GF-D8 (cell line): ENCODE measurements at regions not wholly inside any gene's neighbourhood (a gene's known extent, or its start where the extent isn't known, plus 50 kb on each side); places are given as distances from the start of the nearest gene placed in this dataset.
"Not testable (repeated sequence)": the region's sequence is repeated elsewhere in the genome, so short reads cannot be mapped to it uniquely, and the experiment has no call there.

ENCODE experiments used
- DNase-seq: peaks from one replicate; lab custom pipeline; 2025; lab: John Stamatoyannopoulos, UW

DNA sequence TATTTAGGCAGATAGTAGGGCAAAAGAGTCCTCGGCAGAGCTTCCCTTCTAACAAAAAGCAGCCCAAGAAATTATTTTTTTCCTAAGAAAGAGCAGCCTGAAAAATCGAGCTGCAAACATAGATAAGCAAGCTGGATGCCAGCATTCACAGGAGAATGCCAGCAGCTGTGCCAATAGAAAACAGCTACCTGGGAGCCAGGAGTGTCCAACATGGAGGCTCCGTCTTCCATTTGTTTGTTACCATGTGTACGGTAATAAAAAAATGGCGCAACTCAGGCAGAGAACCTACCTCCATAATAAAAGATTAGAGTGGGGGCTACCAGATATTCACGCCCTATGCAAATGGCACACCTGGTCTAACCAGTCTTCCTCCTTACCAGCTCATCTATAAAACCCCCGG lies 77.6 kb upstream of the IPO5 start:
- DNase-seq, result no peak

GRCh38 chr13:97878431-97879375 lies 74.8 kb upstream of the IPO5 start:
- DNase-seq, result no peak

DNA sequence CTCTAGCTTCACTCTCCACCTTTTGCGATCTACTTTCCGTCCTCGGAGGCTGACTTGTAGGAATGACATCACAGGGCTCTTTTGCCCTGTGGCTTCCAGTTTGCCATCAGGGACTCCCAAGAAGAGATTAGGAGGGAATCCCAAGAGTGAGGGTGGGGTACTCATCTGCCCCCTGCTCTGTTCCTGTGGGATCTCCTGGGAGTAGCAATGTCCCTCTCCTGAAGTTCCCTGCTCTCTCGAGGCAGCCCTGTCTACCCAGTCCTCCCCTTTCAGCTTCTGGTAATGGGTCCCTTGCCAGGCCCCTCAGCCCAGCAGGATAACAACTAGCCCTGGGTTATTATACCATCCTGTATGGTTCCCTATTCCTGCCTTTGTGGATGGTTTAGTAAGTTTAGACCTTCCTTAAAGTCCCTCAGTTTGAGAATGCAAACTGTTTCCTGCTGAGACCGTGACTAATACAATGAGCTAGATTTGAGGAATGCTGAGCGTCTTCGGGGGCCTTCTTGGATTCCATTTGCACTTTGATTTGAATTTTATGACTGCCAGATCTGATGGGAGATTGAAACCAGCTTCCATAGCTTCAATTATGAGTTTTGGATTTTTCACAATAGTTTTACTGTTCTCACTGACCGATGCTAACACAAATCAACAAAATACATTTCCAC lies 73.7 kb upstream of the IPO5 start:
- DNase-seq, result no peak

DNA sequence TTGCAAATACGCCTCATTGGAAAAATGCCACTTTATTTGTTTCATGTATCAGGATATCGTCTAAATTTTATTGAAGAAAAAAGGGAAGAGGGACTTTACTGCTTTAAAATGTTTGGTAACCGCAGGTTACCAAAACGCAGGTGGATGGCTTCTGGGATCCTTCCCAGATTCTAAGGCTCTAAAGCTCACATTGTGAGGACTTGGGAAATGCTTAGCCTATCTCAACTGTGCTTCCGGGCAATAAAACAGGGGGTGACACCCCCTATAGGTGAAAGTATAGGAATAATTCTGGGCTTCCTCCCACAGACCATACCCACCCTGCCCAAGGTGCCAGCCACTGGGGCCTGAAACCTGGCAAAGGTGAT lies 73.2 kb upstream of the IPO5 start:
- DNase-seq, result no peak

- no peak for DNase-seq
These were observed 71.9 kb upstream of the IPO5 start for GRCh38 chr13:97881556-97881955.

- DNase-seq, result no peak
These were observed 70.1 kb upstream of the IPO5 start for GRCh38 chr13:97883396-97883795.

DNA sequence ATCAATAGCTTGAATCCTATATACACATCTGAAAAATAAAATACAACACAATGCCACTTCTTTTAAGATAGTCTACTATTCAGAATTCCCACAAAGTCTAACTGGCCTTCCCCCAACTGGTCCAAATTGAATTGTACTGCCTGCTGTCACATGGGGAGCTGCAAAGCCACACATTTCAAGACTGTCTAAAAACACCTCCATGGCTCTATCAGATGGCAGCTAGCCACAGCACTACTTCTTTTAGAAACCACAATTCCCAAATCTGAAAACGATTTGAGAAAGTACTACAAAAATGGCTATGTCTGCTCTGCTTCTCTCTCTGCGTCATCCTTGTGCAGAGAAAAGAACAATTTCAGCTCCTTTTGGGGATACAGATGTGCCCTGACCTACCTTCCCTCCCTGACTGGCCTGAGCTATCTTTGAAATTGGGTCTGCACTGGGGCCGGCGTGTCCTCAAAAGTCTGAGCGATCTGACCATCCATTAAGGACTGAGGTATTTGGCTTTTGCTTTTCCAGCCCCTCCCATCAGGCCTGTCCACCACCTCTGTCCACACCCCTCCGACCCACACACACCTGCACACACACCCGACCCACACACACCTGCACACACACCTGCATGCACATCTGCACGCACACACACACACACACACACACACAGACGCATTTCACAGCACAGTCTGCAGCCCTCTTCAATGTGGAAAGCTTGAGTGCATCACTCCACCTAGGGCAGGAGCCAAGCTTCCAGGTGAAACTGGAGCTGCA lies 68.6 kb upstream of the IPO5 start:
- DNase-seq, result no peak

- DNase-seq, result no peak
These were observed 67.8 kb upstream of the IPO5 start for GRCh38 chr13:97885641-97886040.

- DNase-seq, result no peak
These were observed 63.7 kb upstream of the IPO5 start for GRCh38 chr13:97889803-97890202.

GRCh38 chr13:97890573-97890972 lies 62.9 kb upstream of the IPO5 start:
- DNase-seq, result no peak

DNA sequence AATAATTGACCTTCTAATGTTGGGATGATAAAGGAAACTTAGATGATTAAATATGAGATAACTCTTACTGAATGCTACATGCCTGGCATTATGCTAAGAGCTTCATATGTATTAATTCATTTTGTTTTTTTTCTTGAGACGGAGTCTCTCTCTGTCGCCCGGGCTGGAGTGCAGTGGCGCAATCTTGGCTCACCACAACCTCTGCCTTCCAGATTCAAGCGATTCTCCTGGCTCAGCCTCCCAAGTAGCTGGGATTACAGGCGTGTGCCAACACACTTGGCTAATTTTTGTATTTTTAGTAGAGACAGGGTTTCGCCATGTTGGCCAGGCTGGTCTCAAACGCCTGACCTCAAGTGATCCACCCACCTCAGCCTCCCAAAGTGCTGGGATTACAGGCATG lies 61.5 kb upstream of the IPO5 start:
- DNase-seq, result not testable (repeated sequence)

- no peak for DNase-seq
These were observed 60.8 kb upstream of the IPO5 start for GRCh38 chr13:97892717-97893116.

DNA sequence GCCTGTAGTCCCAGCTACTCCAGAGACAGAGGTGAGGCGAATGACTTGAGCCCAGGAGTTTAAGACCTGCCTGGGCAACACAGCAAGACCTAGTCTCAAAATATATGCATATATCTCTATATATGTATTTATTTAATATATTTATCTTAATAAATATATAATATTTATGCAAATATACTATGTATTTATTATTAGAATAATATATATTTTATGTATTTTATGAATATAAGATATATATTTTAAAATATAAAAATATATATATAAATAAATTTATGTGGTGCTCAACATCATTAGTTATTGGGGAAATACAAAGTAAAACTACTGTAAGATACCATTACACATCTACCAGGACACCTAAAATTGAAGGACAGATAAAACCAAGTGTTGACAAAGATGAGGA lies 58.1 kb upstream of the IPO5 start:
- no peak for DNase-seq

- no peak for DNase-seq
These were observed 57.0 kb upstream of the IPO5 start for GRCh38 chr13:97896446-97896845.

GRCh38 chr13:97901716-97902115 lies 51.8 kb upstream of the IPO5 start:
- DNase-seq, result no peak
